ENCODE measurements at regions not wholly inside any gene's neighbourhood (a gene's known extent, or its start where the extent isn't known, plus 50 kb on each side); places are given as distances from the start of the nearest gene placed in this dataset.

GRCh38 chr6:7042654-7043545, 64.9 kb upstream of the RREB1 start:
- intact Hi-C loops (cut with DNase I; ENCODE audit: low total_unique reads) = no loop called here
- H3K27ac ChIP-seq = no peak overlapping the region
- no peaks in the 10 kb centered on the region for H3K36me3 ChIP-seq
- H3K4me3 ChIP-seq = no peak overlapping the region
- H3K9me3 ChIP-seq = no peaks in the 10 kb centered on the region
- H3K27me3 ChIP-seq = no peaks in the 10 kb centered on the region
- no peak for DNase-seq
- H3K4me1 ChIP-seq = no peaks in the 10 kb centered on the region
- TF ChIP-seq POLR2A (IDR thresholded peaks at IDR 0.05) (no peak), CTCF (IDR thresholded peaks at IDR 0.05) (no peak)

- Histone ChIP-seq H3K27ac (no peak overlapping the region), H3K9me3 (no peaks in the 10 kb centered on the region), H3K4me1 (no peaks in the 10 kb centered on the region), H3K27me3 (no peaks in the 10 kb centered on the region), H3K36me3 (no peaks in the 10 kb centered on the region), H3K4me3 (no peak overlapping the region)
- no peak for TF ChIP-seq CTCF (IDR thresholded peaks at IDR 0.05)
- no peak for TF ChIP-seq POLR2A (IDR thresholded peaks at IDR 0.05)
- DNase-seq = no peak
- intact Hi-C loops (cut with DNase I; ENCODE audit: low total_unique reads) = no loop called here
Observed at GRCh38 chr6:7045331-7045730, 62.4 kb upstream of the RREB1 start.

- DNase-seq = no peak
- Histone ChIP-seq H3K27me3 (no peaks in the 10 kb centered on the region), H3K9me3 (no peaks in the 10 kb centered on the region), H3K27ac (no peak overlapping the region), H3K36me3 (no peaks in the 10 kb centered on the region), H3K4me1 (no peaks in the 10 kb centered on the region), H3K4me3 (no peak overlapping the region)
- intact Hi-C loops (cut with DNase I; ENCODE audit: low total_unique reads) = no loop called here
- TF ChIP-seq CTCF (IDR thresholded peaks at IDR 0.05) (no peak), POLR2A (IDR thresholded peaks at IDR 0.05) (no peak)
Observed at GRCh38 chr6:7045746-7046145, 62.0 kb upstream of the RREB1 start.

GRCh38 chr6:7047128-7047527, 60.6 kb upstream of the RREB1 start:
- no peak for TF ChIP-seq CTCF (IDR thresholded peaks at IDR 0.05)
- no peak for TF ChIP-seq POLR2A (IDR thresholded peaks at IDR 0.05)
- no peak for DNase-seq
- Histone ChIP-seq H3K27ac (no peak overlapping the region), H3K27me3 (no peaks in the 10 kb centered on the region), H3K4me1 (no peaks in the 10 kb centered on the region), H3K4me3 (no peak overlapping the region), H3K36me3 (no peaks in the 10 kb centered on the region), H3K9me3 (no peaks in the 10 kb centered on the region)
- intact Hi-C loops (cut with DNase I; ENCODE audit: low total_unique reads) = no loop called here

- H3K4me1 ChIP-seq = no peaks in the 10 kb centered on the region
- no peaks in the 10 kb centered on the region for H3K9me3 ChIP-seq
- H3K4me3 ChIP-seq = no peak overlapping the region
- H3K27ac ChIP-seq = no peak overlapping the region
- no peak for DNase-seq
- intact Hi-C loops (cut with DNase I; ENCODE audit: low total_unique reads) = no loop called here
- H3K27me3 ChIP-seq = no peaks in the 10 kb centered on the region
- no peak for TF ChIP-seq POLR2A (IDR thresholded peaks at IDR 0.05)
- no peak for TF ChIP-seq CTCF (IDR thresholded peaks at IDR 0.05)
- H3K36me3 ChIP-seq = no peaks in the 10 kb centered on the region
Observed at GRCh38 chr6:7047966-7048365, 59.8 kb upstream of the RREB1 start.

Data from uterus (tissue), 3 donors.